ENCODE measurements at regions not wholly inside any gene's neighbourhood (a gene's known extent, or its start where the extent isn't known, plus 50 kb on each side); places are given as distances from the start of the nearest gene placed in this dataset.

DNA sequence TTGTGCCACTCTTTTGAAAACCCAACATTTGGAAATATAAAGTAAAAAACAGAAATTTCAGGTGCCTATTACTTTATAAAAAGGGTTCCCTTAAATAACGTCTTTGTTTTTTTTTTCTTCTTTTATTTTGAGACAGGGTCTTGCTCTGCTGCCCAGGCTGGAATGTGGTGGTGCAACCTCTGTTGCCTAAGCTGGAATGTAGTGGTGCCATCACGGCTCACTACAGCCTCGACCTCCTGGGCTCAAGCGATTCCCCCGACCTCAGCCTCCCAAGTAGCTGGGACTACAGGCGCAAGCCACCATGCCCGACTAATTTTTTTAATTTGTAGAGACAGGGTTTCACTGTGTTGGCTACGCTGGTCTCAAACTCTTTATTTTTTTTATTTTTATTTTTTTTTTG, 110.2 kb upstream of the HNRNPU start:
- TF ChIP-seq CTCF (IDR thresholded peaks at IDR 0.05; ENCODE audit: low read depth, low read length) (no peak), EZH2phosphoT487 (IDR thresholded peaks at IDR 0.05; ENCODE audit: low read depth) (no peak)
